ENCODE measurements at regions not wholly inside any gene's neighbourhood (a gene's known extent, or its start where the extent isn't known, plus 50 kb on each side); places are given as distances from the start of the nearest gene placed in this dataset.

DNA sequence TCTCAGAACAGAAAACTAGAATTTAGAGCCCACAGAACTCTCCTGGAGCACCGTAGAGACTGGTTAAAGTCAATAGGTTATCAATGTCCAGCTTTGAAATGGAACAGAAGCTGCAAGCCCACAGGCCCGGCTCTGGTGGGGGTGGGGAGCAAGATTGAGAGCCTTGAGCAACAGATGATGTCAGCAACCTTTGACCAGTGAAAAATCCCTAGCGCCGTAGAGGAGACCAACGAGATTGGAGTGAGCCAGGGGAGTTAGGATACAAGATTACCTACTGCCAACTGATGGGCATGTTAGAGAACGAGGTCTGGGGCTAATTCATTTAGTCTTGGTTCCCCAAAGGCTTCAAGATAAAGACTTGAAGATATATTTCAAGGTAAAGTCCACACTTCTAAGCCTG, 345.5 kb upstream of the LMCD1 start:
- H3K36me3 ChIP-seq, result no peaks in the 10 kb centered on the region
- H3K4me3 ChIP-seq, result no peak overlapping the region
- ATAC-seq, result no peak
- TF ChIP-seq, protein P1, sequence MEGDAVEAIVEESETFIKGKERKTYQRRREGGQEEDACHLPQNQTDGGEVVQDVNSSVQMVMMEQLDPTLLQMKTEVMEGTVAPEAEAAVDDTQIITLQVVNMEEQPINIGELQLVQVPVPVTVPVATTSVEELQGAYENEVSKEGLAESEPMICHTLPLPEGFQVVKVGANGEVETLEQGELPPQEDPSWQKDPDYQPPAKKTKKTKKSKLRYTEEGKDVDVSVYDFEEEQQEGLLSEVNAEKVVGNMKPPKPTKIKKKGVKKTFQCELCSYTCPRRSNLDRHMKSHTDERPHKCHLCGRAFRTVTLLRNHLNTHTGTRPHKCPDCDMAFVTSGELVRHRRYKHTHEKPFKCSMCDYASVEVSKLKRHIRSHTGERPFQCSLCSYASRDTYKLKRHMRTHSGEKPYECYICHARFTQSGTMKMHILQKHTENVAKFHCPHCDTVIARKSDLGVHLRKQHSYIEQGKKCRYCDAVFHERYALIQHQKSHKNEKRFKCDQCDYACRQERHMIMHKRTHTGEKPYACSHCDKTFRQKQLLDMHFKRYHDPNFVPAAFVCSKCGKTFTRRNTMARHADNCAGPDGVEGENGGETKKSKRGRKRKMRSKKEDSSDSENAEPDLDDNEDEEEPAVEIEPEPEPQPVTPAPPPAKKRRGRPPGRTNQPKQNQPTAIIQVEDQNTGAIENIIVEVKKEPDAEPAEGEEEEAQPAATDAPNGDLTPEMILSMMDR (IDR thresholded peaks at IDR 0.05), result no peak
- H3K27ac ChIP-seq, result no peak overlapping the region
- intact Hi-C loops (cut with DNase I), result no loop called here
- H3K9me3 ChIP-seq, result no peaks in the 10 kb centered on the region
- no peaks in the 10 kb centered on the region for H3K27me3 ChIP-seq
- no peaks in the 10 kb centered on the region for H3K4me1 ChIP-seq
- DNase-seq, result no peak

DNA sequence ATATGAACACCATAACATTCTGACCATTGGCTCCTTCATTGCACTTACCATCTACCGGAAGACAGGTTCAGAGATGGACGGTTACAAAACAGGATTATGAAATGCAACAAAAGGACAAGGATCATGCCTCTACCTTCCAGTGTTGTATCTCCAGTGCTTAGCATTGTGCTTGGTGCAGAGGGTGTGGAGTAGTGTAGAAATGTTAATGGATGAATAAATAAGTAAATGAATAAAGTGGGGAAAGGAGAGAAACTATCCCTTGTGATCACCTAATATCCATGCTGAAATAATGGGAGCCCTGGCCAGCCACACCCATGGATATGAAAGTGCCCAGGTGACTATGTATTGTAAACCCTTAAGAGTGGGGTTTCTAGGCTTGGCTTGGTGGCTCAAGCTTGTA, 344.8 kb upstream of the LMCD1 start:
- intact Hi-C loops (cut with DNase I), result no loop called here
- Histone ChIP-seq H3K27me3 (no peaks in the 10 kb centered on the region), H3K27ac (no peak overlapping the region), H3K4me1 (no peaks in the 10 kb centered on the region), H3K36me3 (no peaks in the 10 kb centered on the region), H3K9me3 (no peaks in the 10 kb centered on the region), H3K4me3 (no peak overlapping the region)
- ATAC-seq (no peak), DNase-seq (no peak)
- TF ChIP-seq, protein P1 (IDR thresholded peaks at IDR 0.05), result no peak

DNA sequence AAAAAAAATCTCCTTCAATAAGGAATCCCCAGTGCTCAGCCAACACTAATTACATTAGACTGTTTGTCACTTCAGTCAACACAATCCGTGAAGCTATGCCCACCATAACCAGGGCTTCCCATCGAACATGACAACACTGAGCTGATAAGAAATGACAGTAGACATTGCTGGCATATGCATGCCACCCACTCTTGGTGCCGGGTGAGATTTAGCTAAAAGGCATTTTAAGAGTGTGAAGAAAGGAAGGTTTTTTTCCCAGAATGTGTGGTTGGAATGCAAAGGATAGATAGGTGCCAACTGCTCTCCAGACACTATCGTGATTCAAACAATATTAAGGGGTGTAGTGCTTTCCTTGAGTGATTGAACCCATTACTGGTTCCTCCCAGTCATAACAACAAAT, 344.0 kb upstream of the LMCD1 start:
- intact Hi-C loops (cut with DNase I), result no loop called here
- DNase-seq (no peak), ATAC-seq (no peak)
- no peaks in the 10 kb centered on the region for H3K4me1 ChIP-seq
- no peaks in the 10 kb centered on the region for H3K9me3 ChIP-seq
- no peak overlapping the region for H3K4me3 ChIP-seq
- H3K27ac ChIP-seq, result no peak overlapping the region
- no peaks in the 10 kb centered on the region for H3K27me3 ChIP-seq
- TF ChIP-seq, protein P1 (IDR thresholded peaks at IDR 0.05), result no peak
- H3K36me3 ChIP-seq, result no peaks in the 10 kb centered on the region

DNA sequence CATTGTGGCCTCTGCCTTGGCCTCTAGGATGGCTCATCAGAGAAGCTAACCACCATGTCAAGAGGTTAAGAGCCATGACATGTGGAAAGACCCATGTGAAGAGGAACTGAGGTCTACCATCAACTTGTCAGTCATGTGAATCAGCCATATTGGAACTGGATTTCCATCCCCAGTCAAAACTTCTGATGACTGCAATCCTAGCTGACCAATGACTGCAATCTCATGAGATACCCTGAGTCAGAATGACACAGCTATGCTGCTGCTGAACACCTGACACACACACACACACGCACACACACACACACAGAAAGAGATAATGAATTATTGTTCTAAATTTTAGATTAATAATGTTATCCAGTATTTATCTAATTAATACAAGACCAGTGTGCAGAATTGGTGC, 337.5 kb upstream of the LMCD1 start:
- Histone ChIP-seq H3K4me1 (no peaks in the 10 kb centered on the region), H3K27me3 (no peaks in the 10 kb centered on the region), H3K27ac (no peak overlapping the region), H3K4me3 (no peak overlapping the region), H3K36me3 (no peaks in the 10 kb centered on the region), H3K9me3 (no peaks in the 10 kb centered on the region)
- intact Hi-C loops (cut with DNase I), result no loop called here
- ATAC-seq (no peak), DNase-seq (no peak)
- TF ChIP-seq, protein P1 (IDR thresholded peaks at IDR 0.05), result no peak

DNA sequence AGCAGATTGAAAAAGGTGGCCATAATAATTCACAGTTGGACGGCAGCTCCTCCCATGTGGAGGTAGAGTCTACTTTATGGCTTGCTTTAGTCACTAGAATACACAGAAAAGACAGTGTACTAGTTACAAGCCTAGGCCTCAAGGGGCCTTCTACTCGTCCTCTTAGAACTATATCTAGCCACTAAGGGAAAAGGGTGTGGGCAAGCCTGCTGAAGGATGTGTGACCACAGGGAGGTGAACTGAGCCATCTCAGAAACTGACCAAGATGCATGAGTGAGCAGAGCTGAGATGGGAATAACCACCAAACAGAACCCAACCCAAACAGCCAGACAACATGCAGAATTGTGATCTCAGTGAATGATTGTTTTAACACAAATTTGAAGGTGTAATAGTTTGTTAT, 335.6 kb upstream of the LMCD1 start:
- TF ChIP-seq, protein P1 (IDR thresholded peaks at IDR 0.05), result no peak
- Histone ChIP-seq H3K27me3 (no peaks in the 10 kb centered on the region), H3K9me3 (no peaks in the 10 kb centered on the region), H3K4me1 (no peaks in the 10 kb centered on the region), H3K27ac (no peak overlapping the region), H3K4me3 (no peak overlapping the region), H3K36me3 (no peaks in the 10 kb centered on the region)
- intact Hi-C loops (cut with DNase I), result no loop called here
- DNase-seq (no peak), ATAC-seq (no peak)

DNA sequence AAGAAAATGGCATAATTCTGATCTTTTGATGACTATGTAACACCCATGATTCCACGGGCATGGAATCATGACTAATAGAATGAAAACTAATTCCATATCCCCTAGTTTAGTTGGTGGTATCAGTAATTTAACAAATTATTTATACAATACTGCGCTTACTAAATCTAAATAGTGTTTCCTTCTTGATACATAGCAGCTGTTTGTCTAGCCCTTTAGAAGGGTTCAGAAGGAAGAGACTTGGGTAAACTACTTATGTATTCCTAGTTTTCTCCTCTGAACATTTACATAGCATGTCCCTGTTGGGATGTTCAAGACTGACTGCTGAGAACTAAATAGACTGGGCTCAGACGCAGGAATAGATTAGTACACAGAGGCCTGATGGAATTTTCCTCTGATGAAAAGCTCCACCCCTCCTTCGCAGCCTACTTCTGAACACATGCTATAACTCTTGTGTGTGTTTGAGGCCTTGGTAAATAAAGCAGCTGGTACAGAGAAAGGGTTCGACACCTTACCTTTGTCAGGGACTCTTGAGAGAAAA, 330.6 kb upstream of the LMCD1 start:
- no peaks in the 10 kb centered on the region for H3K27me3 ChIP-seq
- ATAC-seq (no peak), DNase-seq (no peak)
- intact Hi-C loops (cut with DNase I), result no loop called here
- H3K4me3 ChIP-seq, result no peak overlapping the region
- TF ChIP-seq, protein P1 (IDR thresholded peaks at IDR 0.05), result no peak
- no peaks in the 10 kb centered on the region for H3K9me3 ChIP-seq
- H3K36me3 ChIP-seq, result no peaks in the 10 kb centered on the region
- no peaks in the 10 kb centered on the region for H3K4me1 ChIP-seq
- no peak overlapping the region for H3K27ac ChIP-seq

Data from upper lobe of right lung (tissue), 1 donor.